ENCODE measurements at regions not wholly inside any gene's neighbourhood (a gene's known extent, or its start where the extent isn't known, plus 50 kb on each side); places are given as distances from the start of the nearest gene placed in this dataset.

- no peak for TF ChIP-seq POLR2A (IDR thresholded peaks at IDR 0.05; ENCODE audit: low read depth, low read length)
- TF ChIP-seq, protein P1, sequence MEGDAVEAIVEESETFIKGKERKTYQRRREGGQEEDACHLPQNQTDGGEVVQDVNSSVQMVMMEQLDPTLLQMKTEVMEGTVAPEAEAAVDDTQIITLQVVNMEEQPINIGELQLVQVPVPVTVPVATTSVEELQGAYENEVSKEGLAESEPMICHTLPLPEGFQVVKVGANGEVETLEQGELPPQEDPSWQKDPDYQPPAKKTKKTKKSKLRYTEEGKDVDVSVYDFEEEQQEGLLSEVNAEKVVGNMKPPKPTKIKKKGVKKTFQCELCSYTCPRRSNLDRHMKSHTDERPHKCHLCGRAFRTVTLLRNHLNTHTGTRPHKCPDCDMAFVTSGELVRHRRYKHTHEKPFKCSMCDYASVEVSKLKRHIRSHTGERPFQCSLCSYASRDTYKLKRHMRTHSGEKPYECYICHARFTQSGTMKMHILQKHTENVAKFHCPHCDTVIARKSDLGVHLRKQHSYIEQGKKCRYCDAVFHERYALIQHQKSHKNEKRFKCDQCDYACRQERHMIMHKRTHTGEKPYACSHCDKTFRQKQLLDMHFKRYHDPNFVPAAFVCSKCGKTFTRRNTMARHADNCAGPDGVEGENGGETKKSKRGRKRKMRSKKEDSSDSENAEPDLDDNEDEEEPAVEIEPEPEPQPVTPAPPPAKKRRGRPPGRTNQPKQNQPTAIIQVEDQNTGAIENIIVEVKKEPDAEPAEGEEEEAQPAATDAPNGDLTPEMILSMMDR (conservative IDR thresholded peaks at IDR 0.05; ENCODE audit: low read depth, low read length): no peak
- no peak for TF ChIP-seq RAD21 (IDR thresholded peaks at IDR 0.05; ENCODE audit: low read length)
- TF ChIP-seq MAZ (IDR thresholded peaks at IDR 0.05; ENCODE audit: borderline replicate concordance, low read depth, low read length): no peak
- TF ChIP-seq CHD1 (IDR thresholded peaks at IDR 0.05; ENCODE audit: low read depth, low read length): no peak
- TF ChIP-seq, protein P2, sequence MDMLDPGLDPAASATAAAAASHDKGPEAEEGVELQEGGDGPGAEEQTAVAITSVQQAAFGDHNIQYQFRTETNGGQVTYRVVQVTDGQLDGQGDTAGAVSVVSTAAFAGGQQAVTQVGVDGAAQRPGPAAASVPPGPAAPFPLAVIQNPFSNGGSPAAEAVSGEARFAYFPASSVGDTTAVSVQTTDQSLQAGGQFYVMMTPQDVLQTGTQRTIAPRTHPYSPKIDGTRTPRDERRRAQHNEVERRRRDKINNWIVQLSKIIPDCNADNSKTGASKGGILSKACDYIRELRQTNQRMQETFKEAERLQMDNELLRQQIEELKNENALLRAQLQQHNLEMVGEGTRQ (IDR thresholded peaks at IDR 0.05; ENCODE audit: low read depth, low read length): no peak
- TF ChIP-seq RCOR1 (IDR thresholded peaks at IDR 0.05; ENCODE audit: insufficient replicate concordance, low read length): no peak
- peak; percentile 31; the same call in 1 of the 2 replicates for TF ChIP-seq NFE2L2 (IDR thresholded peaks at IDR 0.05; ENCODE audit: low read depth, low read length)
Measured at GRCh38 chr4:169933531-169933930, 92.7 kb downstream of the MFAP3L start.

All from IMR-90 (cell line).